Type B pancreatic cell (in vitro differentiated cells): ENCODE measurements at regions not wholly inside any gene's neighbourhood (a gene's known extent, or its start where the extent isn't known, plus 50 kb on each side); places are given as distances from the start of the nearest gene placed in this dataset.

Experiments
- DNase-seq: peaks from one replicate; pipeline ENCODE4 v3.0.0; 2021; ENCODE audit warnings: mixed read lengths; ENCODE audit not compliant: unreplicated experiment; ENCODE audit errors: extremely low spot score
- H3K27ac Mint-ChIP-seq: 2 replicates; pipeline ENCODE4 v1.8.0; 2021; ENCODE audit warnings: mild to moderate bottlenecking, mixed read lengths
- H3K27me3 Mint-ChIP-seq: 2 replicates; pipeline ENCODE4 v1.8.0; 2021; ENCODE audit warnings: mixed read lengths
- H3K36me3 Mint-ChIP-seq: 2 replicates; pipeline ENCODE4 v1.8.0; 2021; ENCODE audit warnings: mixed read lengths
- H3K4me1 Mint-ChIP-seq: one replicate; pipeline ENCODE4 v1.8.0; 2021; ENCODE audit warnings: mixed read lengths; ENCODE audit not compliant: unreplicated experiment
- H3K4me3 Mint-ChIP-seq: 2 replicates; pipeline ENCODE4 v1.8.0; 2021; ENCODE audit warnings: mild to moderate bottlenecking, mixed read lengths
- H3K9me3 Mint-ChIP-seq: 2 replicates; pipeline ENCODE4 v1.8.0; 2021; ENCODE audit warnings: mixed read lengths
- CTCF ChIP-seq: fragments of 200-600 bp; sonication (generic); conservative IDR thresholded peaks from 2 replicates; pipeline ENCODE4 v1.5.0; 2021; ENCODE audit warnings: antibody characterized with exemption, mild to moderate bottlenecking

- Mint-ChIP-seq H3K9me3 (no peaks in the 10 kb centered on the region), H3K4me1 (peaks cover 5% of the 10 kb centered on the region), H3K36me3 (no peaks in the 10 kb centered on the region), H3K27me3 (no peaks in the 10 kb centered on the region), H3K27ac (no peak overlapping the region), H3K4me3 (no peak overlapping the region)
- no peak for TF ChIP-seq CTCF
- no peak for DNase-seq
Measured at GRCh38 chr9:90325913-90326653, 316.5 kb downstream of the DIRAS2 start.

- H3K36me3 Mint-ChIP-seq = no peaks in the 10 kb centered on the region
- H3K4me3 Mint-ChIP-seq = no peak overlapping the region
- no peak for TF ChIP-seq CTCF
- peaks cover 5% of the 10 kb centered on the region for H3K4me1 Mint-ChIP-seq
- no peak for DNase-seq
- no peak overlapping the region for H3K27ac Mint-ChIP-seq
- H3K27me3 Mint-ChIP-seq = no peaks in the 10 kb centered on the region
- H3K9me3 Mint-ChIP-seq = no peaks in the 10 kb centered on the region
Measured at GRCh38 chr9:90330231-90330630, 312.4 kb downstream of the DIRAS2 start.

- Mint-ChIP-seq H3K27me3 (no peaks in the 10 kb centered on the region), H3K27ac (peak overlapping the region; percentile 79), H3K4me1 (no peaks in the 10 kb centered on the region), H3K9me3 (no peaks in the 10 kb centered on the region), H3K4me3 (no peak overlapping the region), H3K36me3 (no peaks in the 10 kb centered on the region)
- DNase-seq = no peak
- TF ChIP-seq CTCF = no peak
Measured at GRCh38 chr9:90331826-90332575, 310.6 kb downstream of the DIRAS2 start.

GRCh38 chr9:90333226-90333625 is 309.4 kb downstream of the DIRAS2 start:
- H3K4me3 Mint-ChIP-seq = no peak overlapping the region
- H3K36me3 Mint-ChIP-seq = no peaks in the 10 kb centered on the region
- no peak for TF ChIP-seq CTCF
- no peaks in the 10 kb centered on the region for H3K4me1 Mint-ChIP-seq
- no peaks in the 10 kb centered on the region for H3K27me3 Mint-ChIP-seq
- no peaks in the 10 kb centered on the region for H3K9me3 Mint-ChIP-seq
- H3K27ac Mint-ChIP-seq = peak overlapping the region; percentile 54
- DNase-seq = no peak

GRCh38 chr9:90340421-90340820 is 302.2 kb downstream of the DIRAS2 start:
- Mint-ChIP-seq H3K4me1 (peaks cover 3% of the 10 kb centered on the region), H3K27me3 (no peaks in the 10 kb centered on the region), H3K36me3 (no peaks in the 10 kb centered on the region), H3K9me3 (peaks cover 4% of the 10 kb centered on the region), H3K4me3 (no peak overlapping the region), H3K27ac (no peak overlapping the region)
- DNase-seq = no peak
- no peak for TF ChIP-seq CTCF
